DOHH2 (cell line): ENCODE measurements at regions not wholly inside any gene's neighbourhood (a gene's known extent, or its start where the extent isn't known, plus 50 kb on each side); places are given as distances from the start of the nearest gene placed in this dataset.

Source experiments
- CTCF ChIP-seq: fragments of 200-600 bp; sonication (generic); IDR thresholded peaks from one replicate; pipeline ENCODE4 v1.5.1; 2014; ENCODE audit warnings: antibody characterized with exemption, mild to moderate bottlenecking, low read depth, low read length; ENCODE audit not compliant: poor library complexity, severe bottlenecking
- EZH2phosphoT487 ChIP-seq: fragments of 200-600 bp; sonication (generic); IDR thresholded peaks from 2 replicates; pipeline ENCODE4 v1.6.1; 2017; ENCODE audit warnings: borderline replicate concordance, mild to moderate bottlenecking, antibody characterized with exemption, low read length, moderate library complexity, mixed read lengths

GRCh38 chr4:184536065-184536880 lies 61.9 kb upstream of the IRF2 start:
- TF ChIP-seq CTCF (no peak), EZH2phosphoT487 (no peak)
